HCT116 (cell line): ENCODE measurements at regions not wholly inside any gene's neighbourhood (a gene's known extent, or its start where the extent isn't known, plus 50 kb on each side); places are given as distances from the start of the nearest gene placed in this dataset.

ENCODE experiments used
- ATAC-seq: fragments of 200-7000 bp; cut with Tn5 transposase; 2 replicates; pipeline ENCODE4 v1.9.1; 2020; ENCODE audit warnings: mild to moderate bottlenecking, moderate library complexity
- BruUV-seq: library from RNA; stranded (reverse); fragments of 400-500 nt; replicated peaks from 2 replicates; lab custom pipeline; 2021; lab: Mats Ljungman, UMichigan
- CTCF ChIA-PET: fragments of 300-600 bp; sonication (Branson Sonifier 250); formaldehyde crosslinking; loops from one replicate; lab custom pipeline; 2021; ENCODE audit warnings: antibody characterized with exemption; lab: Charles Lee
- POLR2A ChIA-PET: fragments of 300-600, 350-600 bp; sonication (Branson Sonifier 250); formaldehyde crosslinking; loops from one replicate; lab custom pipeline; 2021; ENCODE audit warnings: antibody characterized with exemption; lab: Charles Lee
- RAD21 ChIA-PET, 2 experiments: fragments of 300-600 bp; sonication (Branson Sonifier 250); formaldehyde crosslinking; loops; one replicate each; lab custom pipeline; 2023; ENCODE audit warnings: low total read pairs in 2 of 2; ENCODE audit not compliant: uncharacterized antibody in 2 of 2, unreplicated experiment in 2 of 2, low non-redundant PET in 1 of 2; lab: Charles Lee
- DNase-seq: peaks from one replicate; pipeline ENCODE4 v3.0.0-alpha.2; 2010; ENCODE audit warnings: low read depth, low spot score
- H2AFZ ChIP-seq: fragments of 200-600 bp; shearing (Covaris generic), sonication (generic); 2 replicates; pipeline ENCODE4 v1.6.1; 2017; ENCODE audit warnings: low read depth, mixed run types, mixed read lengths, antibody characterized with exemption, low read length; ENCODE audit not compliant: poor library complexity, severe bottlenecking
- H3K27ac ChIP-seq: 2 replicates; pipeline ENCODE4 v1.5.1; 2012; ENCODE audit warnings: low read depth, low read length
- H3K27me3 ChIP-seq: fragments of 200-600 bp; sonication (generic); 2 replicates; pipeline ENCODE4 v1.6.1; 2016; ENCODE audit warnings: mixed run types, low read length, mixed read lengths; ENCODE audit not compliant: insufficient read depth
- H3K36me3 ChIP-seq, 2 experiments: fragments of 200-500 bp in 1 of 2; fragments of 200-600 bp in 1 of 2; sonication (Bioruptor generic) in 1 of 2; sonication (generic) in 1 of 2; 2 replicates each; pipeline versions ENCODE4 v1.5.1 to v1.6.1; 2014 to 2016; ENCODE audit warnings: low read length in 2 of 2, inconsistent platforms in 1 of 2, mixed read lengths in 1 of 2, mixed run types in 1 of 2; ENCODE audit not compliant: insufficient read depth in 2 of 2, control insufficient read depth in 1 of 2
- H3K4me1 ChIP-seq, 2 experiments: fragments of 200-600 bp in 1 of 2; sonication (generic) in 1 of 2; 2 replicates each; pipeline versions ENCODE4 v1.5.1 to v1.6.1; 2012 to 2017; ENCODE audit warnings: low read length in 2 of 2, inconsistent platforms in 1 of 2, mild to moderate bottlenecking in 1 of 2, mixed read lengths in 1 of 2, mixed run types in 1 of 2, moderate library complexity in 1 of 2; ENCODE audit not compliant: insufficient read depth in 2 of 2, control insufficient read depth in 1 of 2
- H3K4me2 ChIP-seq: fragments of 200-600 bp; sonication (generic); 2 replicates; pipeline ENCODE4 v1.6.1; 2017; ENCODE audit warnings: mixed run types, low read length, mixed read lengths
- H3K4me3 ChIP-seq, 2 experiments: fragments of 200-600 bp in 1 of 2; sonication (generic) in 1 of 2; replicated peaks in 1 of 2; 2 replicates each; pipeline ENCODE4 v1.5.1; 2011 to 2016; ENCODE audit warnings: low read length in 2 of 2, control low read depth in 1 of 2, low read depth in 1 of 2, mild to moderate bottlenecking in 1 of 2, mixed read lengths in 1 of 2, mixed run types in 1 of 2
- H3K79me2 ChIP-seq: fragments of 200-600 bp; sonication (generic); 2 replicates; pipeline ENCODE4 v1.6.1; 2017; ENCODE audit warnings: mild to moderate bottlenecking, mixed run types, low read length, moderate library complexity, mixed read lengths; ENCODE audit not compliant: insufficient read depth
- H3K9ac ChIP-seq: fragments of 200-600 bp; sonication (generic); 2 replicates; pipeline ENCODE4 v1.6.1; 2016; ENCODE audit warnings: low read length, mixed read lengths
- H3K9me2 ChIP-seq: fragments of 200-600 bp; sonication (generic), shearing (Covaris generic); 2 replicates; pipeline ENCODE4 v1.6.1; 2017; ENCODE audit warnings: mixed run types, mild to moderate bottlenecking, moderate library complexity; ENCODE audit not compliant: insufficient read depth
- H3K9me3 ChIP-seq, 2 experiments: fragments of 200-500 bp in 1 of 2; fragments of 200-600 bp in 1 of 2; sonication (Bioruptor generic) in 1 of 2; sonication (generic) in 1 of 2; 2 replicates each; pipeline ENCODE4 v1.6.1; 2014 to 2017; ENCODE audit warnings: low read length in 2 of 2, mixed read lengths in 2 of 2, inconsistent platforms in 1 of 2, low read depth in 1 of 2, mild to moderate bottlenecking in 1 of 2, mixed run types in 1 of 2, moderate library complexity in 1 of 2; ENCODE audit not compliant: control insufficient read depth in 1 of 2, insufficient read depth in 1 of 2
- H4K20me1 ChIP-seq: fragments of 200-600 bp; sonication (generic), shearing (Covaris generic); 2 replicates; pipeline ENCODE4 v1.6.1; 2017; ENCODE audit warnings: mixed run types, mild to moderate bottlenecking, moderate library complexity; ENCODE audit not compliant: insufficient read depth
- ATF3 ChIP-seq: IDR thresholded peaks from 2 replicates; pipeline ENCODE4 v1.6.1; 2012
- CBX3 ChIP-seq: IDR thresholded peaks from 2 replicates; pipeline ENCODE4 v1.6.1; 2012; ENCODE audit warnings: low read depth
- CTCF ChIP-seq, 3 experiments: fragments of 200-600 bp in 1 of 3; sonication (generic) in 1 of 3; IDR thresholded peaks in 2 of 3; conservative IDR thresholded peaks in 1 of 3; 2 replicates each; pipeline ENCODE4 v1.5.1; 2012 to 2017; ENCODE audit warnings: low read depth in 2 of 3, low read length in 2 of 3, antibody characterized with exemption in 1 of 3, borderline replicate concordance in 1 of 3, control low read depth in 1 of 3, mild to moderate bottlenecking in 1 of 3, mixed read lengths in 1 of 3, mixed run types in 1 of 3, moderate library complexity in 1 of 3; ENCODE audit not compliant: insufficient read depth in 1 of 3
- EGR1 ChIP-seq: IDR thresholded peaks from 2 replicates; pipeline ENCODE4 v1.6.1; 2012; ENCODE audit warnings: low read depth
- ELF1 ChIP-seq: IDR thresholded peaks from 2 replicates; pipeline ENCODE4 v1.6.1; 2012; ENCODE audit warnings: low read depth, borderline replicate concordance
- EZH2 ChIP-seq: fragments of 200-600 bp; sonication (generic); IDR thresholded peaks from 2 replicates; pipeline ENCODE4 v1.6.1; 2017; ENCODE audit warnings: antibody characterized with exemption, mixed run types
- EZH2phosphoT487 ChIP-seq: fragments of 200-600 bp; IDR thresholded peaks from 2 replicates; pipeline ENCODE4 v1.6.1; 2018; ENCODE audit warnings: antibody characterized with exemption, borderline replicate concordance
- JUND ChIP-seq: IDR thresholded peaks from 2 replicates; pipeline ENCODE4 v1.6.1; 2012
- POLR2A ChIP-seq: IDR thresholded peaks from 2 replicates; pipeline ENCODE4 v1.7.0; 2011; ENCODE audit warnings: borderline replicate concordance; ENCODE audit not compliant: insufficient read depth, insufficient read length; ENCODE audit errors: extremely low read depth
- POLR2AphosphoS5 ChIP-seq: IDR thresholded peaks from 2 replicates; pipeline ENCODE4 v1.6.1; 2011; ENCODE audit warnings: mild to moderate bottlenecking, low read depth, low read length, moderate library complexity
- RAD21 ChIP-seq: IDR thresholded peaks from 2 replicates; pipeline ENCODE4 v1.6.1; 2012; ENCODE audit warnings: low read depth, mild to moderate bottlenecking
- SRF ChIP-seq: IDR thresholded peaks from 2 replicates; pipeline ENCODE4 v1.6.1; 2012; ENCODE audit warnings: low read depth
- TCF7L2 ChIP-seq: IDR thresholded peaks from 2 replicates; pipeline ENCODE4 v1.7.0; 2011; ENCODE audit warnings: borderline replicate concordance, inconsistent platforms; ENCODE audit not compliant: insufficient read depth, insufficient read length; ENCODE audit errors: extremely low read depth
- ZNF274 ChIP-seq: fragments of 200-500 bp; sonication (Bioruptor generic); IDR thresholded peaks from 2 replicates; pipeline ENCODE4 v1.6.1; 2014; ENCODE audit warnings: mild to moderate bottlenecking, low read depth, low read length, inconsistent platforms
- intact Hi-C: fragments of 100-400 bp; cut with micrococcal nuclease; formaldehyde crosslinking; loops from 2 replicates; pipeline ENCODE4 v1.10.0; 2022
- TF ChIP-seq, protein P1 (sequence below): IDR thresholded peaks from 2 replicates; pipeline ENCODE4 v1.6.1; 2012
- TF ChIP-seq, protein P2 (sequence below): IDR thresholded peaks from 2 replicates; pipeline ENCODE4 v1.6.1; 2012; ENCODE audit warnings: low read depth

DNA sequence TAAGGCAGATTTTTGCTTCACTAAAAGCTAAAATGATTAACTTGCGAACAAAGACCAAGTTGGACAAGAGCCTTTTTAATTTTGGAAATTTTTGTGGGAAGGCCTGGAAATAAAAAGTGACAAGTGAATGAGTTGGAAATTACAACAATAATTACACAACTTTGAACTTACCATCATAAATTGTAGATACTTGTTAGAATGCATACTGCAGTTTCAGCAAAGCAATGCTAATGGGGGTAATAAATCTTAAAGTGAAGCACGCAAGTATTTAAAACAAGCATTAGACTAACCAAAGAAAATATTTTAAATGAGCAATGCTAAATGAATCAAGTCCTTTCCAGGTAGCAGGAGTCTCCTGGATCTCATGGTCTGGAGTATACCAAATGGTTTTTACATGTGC, 83.2 kb upstream of the EYA4 start:
- DNase-seq, result no peak
- CTCF ChIA-PET, result no interaction called here

More for the DNA sequence above, 83.2 kb upstream of the EYA4 start:
- H3K4me3 ChIP-seq, result no peak overlapping the region
- H3K27ac ChIP-seq, result no peak overlapping the region
- POLR2A ChIA-PET, result no interaction called here
- H4K20me1 ChIP-seq, result no peaks in the 10 kb centered on the region
- H3K36me3 ChIP-seq, result no peaks in the 10 kb centered on the region
- no peak overlapping the region for H2AFZ ChIP-seq
- no peaks in the 10 kb centered on the region for H3K79me2 ChIP-seq
- no peaks in the 10 kb centered on the region for H3K9me2 ChIP-seq
- H3K9me3 ChIP-seq, result no peaks in the 10 kb centered on the region
- 0 out of 2 replicates have a peak, but pooled peaks cover 8% of the 10 kb centered on the region for H3K27me3 ChIP-seq
- H3K9ac ChIP-seq, result no peak overlapping the region
- ATAC-seq, result no peak
- intact Hi-C loops, result no loop called here
- TF ChIP-seq ELF1, result no peak
- TF ChIP-seq CBX3, result no peak
- no peak for TF ChIP-seq EZH2phosphoT487
- no peak for TF ChIP-seq CTCF (IDR thresholded peaks at IDR 0.05 in 2 of 3, conservative IDR thresholded peaks at IDR 0.05 in 1 of 3; ENCODE audit: borderline replicate concordance in 1 of 3, insufficient read depth in 1 of 3, low read depth in 2 of 3, low read length in 2 of 3)
- TF ChIP-seq RAD21, result no peak
- no peak for TF ChIP-seq EZH2
- TF ChIP-seq, protein P1, sequence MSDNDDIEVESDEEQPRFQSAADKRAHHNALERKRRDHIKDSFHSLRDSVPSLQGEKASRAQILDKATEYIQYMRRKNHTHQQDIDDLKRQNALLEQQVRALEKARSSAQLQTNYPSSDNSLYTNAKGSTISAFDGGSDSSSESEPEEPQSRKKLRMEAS, result no peak
- no peak for TF ChIP-seq POLR2AphosphoS5
- TF ChIP-seq, protein P2, sequence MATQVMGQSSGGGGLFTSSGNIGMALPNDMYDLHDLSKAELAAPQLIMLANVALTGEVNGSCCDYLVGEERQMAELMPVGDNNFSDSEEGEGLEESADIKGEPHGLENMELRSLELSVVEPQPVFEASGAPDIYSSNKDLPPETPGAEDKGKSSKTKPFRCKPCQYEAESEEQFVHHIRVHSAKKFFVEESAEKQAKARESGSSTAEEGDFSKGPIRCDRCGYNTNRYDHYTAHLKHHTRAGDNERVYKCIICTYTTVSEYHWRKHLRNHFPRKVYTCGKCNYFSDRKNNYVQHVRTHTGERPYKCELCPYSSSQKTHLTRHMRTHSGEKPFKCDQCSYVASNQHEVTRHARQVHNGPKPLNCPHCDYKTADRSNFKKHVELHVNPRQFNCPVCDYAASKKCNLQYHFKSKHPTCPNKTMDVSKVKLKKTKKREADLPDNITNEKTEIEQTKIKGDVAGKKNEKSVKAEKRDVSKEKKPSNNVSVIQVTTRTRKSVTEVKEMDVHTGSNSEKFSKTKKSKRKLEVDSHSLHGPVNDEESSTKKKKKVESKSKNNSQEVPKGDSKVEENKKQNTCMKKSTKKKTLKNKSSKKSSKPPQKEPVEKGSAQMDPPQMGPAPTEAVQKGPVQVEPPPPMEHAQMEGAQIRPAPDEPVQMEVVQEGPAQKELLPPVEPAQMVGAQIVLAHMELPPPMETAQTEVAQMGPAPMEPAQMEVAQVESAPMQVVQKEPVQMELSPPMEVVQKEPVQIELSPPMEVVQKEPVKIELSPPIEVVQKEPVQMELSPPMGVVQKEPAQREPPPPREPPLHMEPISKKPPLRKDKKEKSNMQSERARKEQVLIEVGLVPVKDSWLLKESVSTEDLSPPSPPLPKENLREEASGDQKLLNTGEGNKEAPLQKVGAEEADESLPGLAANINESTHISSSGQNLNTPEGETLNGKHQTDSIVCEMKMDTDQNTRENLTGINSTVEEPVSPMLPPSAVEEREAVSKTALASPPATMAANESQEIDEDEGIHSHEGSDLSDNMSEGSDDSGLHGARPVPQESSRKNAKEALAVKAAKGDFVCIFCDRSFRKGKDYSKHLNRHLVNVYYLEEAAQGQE, result no peak
- no peak for TF ChIP-seq EGR1
- no peak for TF ChIP-seq ZNF274
- TF ChIP-seq SRF, result no peak
- TF ChIP-seq JUND, result no peak
- no peak for TF ChIP-seq TCF7L2
- TF ChIP-seq POLR2A, result no peak
- TF ChIP-seq ATF3, result no peak
- TF ChIP-seq, all 23 proteins: peak for 0
- Histone ChIP-seq H3K4me2 (no peak overlapping the region), H3K4me1 (no peaks in the 10 kb centered on the region)
- RAD21 ChIA-PET, result no interaction called here
- BruUV-seq, result no TSS peak
